ENCODE measurements at regions not wholly inside any gene's neighbourhood (a gene's known extent, or its start where the extent isn't known, plus 50 kb on each side); places are given as distances from the start of the nearest gene placed in this dataset.

DNA sequence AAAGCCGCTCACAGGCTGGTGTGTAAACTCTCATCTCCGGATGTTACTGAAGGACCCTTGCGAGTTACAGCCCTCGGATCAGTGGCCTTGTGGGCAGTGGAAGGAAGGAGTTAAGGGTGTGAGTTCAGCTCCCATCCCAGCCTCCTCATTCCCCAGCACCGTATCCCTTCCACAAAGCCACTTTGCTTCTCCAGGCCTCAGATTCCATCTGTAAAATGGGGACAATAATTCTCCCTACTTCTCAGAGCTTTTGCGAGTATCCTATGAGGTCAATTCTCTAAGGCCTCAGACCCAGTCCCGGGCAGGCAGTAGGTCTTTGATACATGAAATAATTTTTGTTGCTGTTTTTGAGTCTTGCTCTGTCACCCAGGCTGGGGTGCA lies 141.3 kb downstream of the C9orf50 start:
- peaks cover 0 to 6% of the 10 kb centered on the region in 2 donors for H3K9me3 ChIP-seq (ENCODE audit: control insufficient read depth in 2 of 2, low read length in 2 of 2)
- peak overlapping the region in 1 of 2 donors; percentile 29 for H3K9ac ChIP-seq (ENCODE audit: low read length in 2 of 2)
- H3K4me3 ChIP-seq (ENCODE audit: low read length in 2 of 2) = no peak overlapping the region
- peak overlapping the region; percentile 100 for H3K27ac ChIP-seq (ENCODE audit: low read length)
- no peaks in the 10 kb centered on the region for H3K36me3 ChIP-seq (ENCODE audit: control insufficient read depth in 2 of 2, insufficient read depth in 2 of 2, low read length in 2 of 2)
- H3K27me3 ChIP-seq (ENCODE audit: control insufficient read depth in 1 of 2, insufficient read depth in 2 of 2, low read length in 2 of 2) = no peaks in the 10 kb centered on the region
- peaks cover 48% of the 10 kb centered on the region for H3K4me1 ChIP-seq (ENCODE audit: control insufficient read depth, insufficient read depth, low read length)

DNA sequence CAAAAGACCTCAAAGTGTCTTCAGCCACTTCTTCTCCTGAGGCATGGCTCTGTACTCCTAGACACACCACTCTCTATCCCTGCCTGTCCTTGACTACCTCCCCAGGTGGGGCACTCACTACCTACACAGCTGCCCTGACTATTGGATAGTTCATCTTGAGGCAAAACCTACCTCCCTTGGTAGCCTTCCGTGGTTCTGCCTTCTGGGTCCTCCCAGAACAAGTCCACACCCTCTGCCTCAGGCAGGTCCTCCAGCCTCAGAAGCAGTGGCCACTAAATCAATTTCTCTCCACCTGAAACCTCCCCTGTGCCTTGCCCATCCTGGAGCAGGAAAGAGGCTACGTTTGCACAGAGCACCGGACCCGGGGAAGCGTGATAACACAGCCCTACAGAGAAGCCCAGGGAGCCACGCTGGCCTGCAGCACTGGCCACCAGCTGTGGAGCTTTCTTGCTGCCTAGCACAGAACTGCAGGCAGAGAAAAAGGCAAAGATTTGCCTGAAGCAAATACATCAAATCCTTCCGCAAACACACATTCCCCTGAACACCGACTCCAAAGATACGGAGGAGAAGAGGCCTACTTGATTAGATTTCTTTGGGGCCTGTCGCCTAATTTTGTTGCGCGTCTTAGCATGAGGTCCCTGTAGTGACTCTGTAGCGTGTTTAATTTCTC lies 141.8 kb downstream of the C9orf50 start:
- Histone ChIP-seq H3K9ac (ENCODE audit: low read length in 2 of 2) (no peak overlapping the region), H3K4me1 (ENCODE audit: control insufficient read depth, insufficient read depth, low read length) (peaks cover 49% of the 10 kb centered on the region)

DNA sequence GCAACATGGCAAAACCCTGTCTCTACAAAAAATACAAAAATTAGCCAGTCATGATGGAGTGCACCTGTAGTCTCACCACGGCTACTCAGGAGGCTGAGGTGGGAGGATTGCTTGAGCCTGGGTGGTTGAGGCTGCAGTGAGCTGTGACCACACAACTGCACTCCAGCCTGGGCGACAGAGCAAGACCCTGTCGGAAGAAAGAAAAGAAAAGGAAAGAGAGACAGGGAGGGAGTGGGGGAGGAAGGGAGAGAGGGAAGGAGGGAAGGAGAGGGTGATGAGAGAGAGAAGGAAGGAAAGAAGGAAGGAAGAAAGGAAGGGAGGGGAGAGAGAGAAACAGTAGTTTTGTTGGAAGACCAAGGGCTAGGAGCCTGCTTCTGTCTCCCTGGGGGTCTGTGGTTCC lies 142.4 kb downstream of the C9orf50 start:
- Histone ChIP-seq H3K9ac (ENCODE audit: low read length in 2 of 2) (no peak overlapping the region), H3K4me1 (ENCODE audit: control insufficient read depth, insufficient read depth, low read length) (peaks cover 49% of the 10 kb centered on the region), H3K4me3 (ENCODE audit: low read length in 2 of 2) (no peak overlapping the region), H3K36me3 (ENCODE audit: control insufficient read depth in 2 of 2, insufficient read depth in 2 of 2, low read length in 2 of 2) (no peaks in the 10 kb centered on the region), H3K27me3 (ENCODE audit: control insufficient read depth in 1 of 2, insufficient read depth in 2 of 2, low read length in 2 of 2) (no peaks in the 10 kb centered on the region), H3K27ac (ENCODE audit: low read length) (no peak overlapping the region), H3K9me3 (ENCODE audit: control insufficient read depth in 2 of 2, low read length in 2 of 2) (peaks cover 0 to 7% of the 10 kb centered on the region in 2 donors)

More for the DNA sequence above, 141.8 kb downstream of the C9orf50 start:
- peak overlapping the region; percentile 24 for H3K27ac ChIP-seq (ENCODE audit: low read length)
- H3K27me3 ChIP-seq (ENCODE audit: control insufficient read depth in 1 of 2, insufficient read depth in 2 of 2, low read length in 2 of 2) = no peaks in the 10 kb centered on the region
- peaks cover 0 to 7% of the 10 kb centered on the region in 2 donors for H3K9me3 ChIP-seq (ENCODE audit: control insufficient read depth in 2 of 2, low read length in 2 of 2)
- no peak overlapping the region for H3K4me3 ChIP-seq (ENCODE audit: low read length in 2 of 2)
- H3K36me3 ChIP-seq (ENCODE audit: control insufficient read depth in 2 of 2, insufficient read depth in 2 of 2, low read length in 2 of 2) = no peaks in the 10 kb centered on the region

DNA sequence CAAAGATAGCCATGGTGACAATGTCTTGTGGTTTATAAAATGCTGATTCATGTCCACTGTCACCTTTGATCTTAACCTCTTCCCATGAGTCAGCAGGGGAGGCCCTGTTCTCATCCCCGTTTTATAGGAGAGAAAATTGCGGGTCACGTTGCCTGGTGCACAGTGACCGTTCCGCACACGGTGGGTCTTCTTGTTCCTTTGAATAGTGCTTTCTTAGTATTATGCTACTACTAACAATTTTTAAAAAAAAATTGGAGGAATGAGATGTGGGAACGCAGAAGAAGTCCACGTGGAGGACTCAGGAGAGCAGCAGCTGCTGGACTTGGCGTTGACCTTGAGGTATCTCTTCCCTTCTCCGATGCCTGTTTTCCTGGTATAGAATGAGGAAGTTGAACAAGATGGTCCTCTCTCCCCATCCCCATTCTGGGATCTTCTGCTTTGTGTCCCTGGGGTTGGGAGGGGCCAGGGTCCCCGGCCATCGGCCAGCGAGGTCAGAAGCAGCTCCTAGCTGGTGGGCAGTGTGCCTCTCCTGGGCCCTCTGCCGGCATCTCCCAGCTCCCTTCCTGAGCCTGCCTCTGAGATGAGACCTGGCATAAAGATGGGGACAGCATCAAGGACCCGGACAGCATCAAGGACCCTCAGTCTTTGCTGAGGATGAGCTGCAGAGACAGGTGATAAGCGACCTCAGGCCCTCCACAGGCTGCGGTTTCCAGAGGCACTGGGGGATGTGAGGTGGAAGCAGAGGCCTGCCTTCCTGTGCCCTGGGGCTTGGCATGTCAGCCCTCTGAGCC lies 143.9 kb downstream of the C9orf50 start:
- Histone ChIP-seq H3K27me3 (ENCODE audit: control insufficient read depth in 1 of 2, insufficient read depth in 2 of 2, low read length in 2 of 2) (no peaks in the 10 kb centered on the region), H3K4me1 (ENCODE audit: control insufficient read depth, insufficient read depth, low read length) (peaks cover 42% of the 10 kb centered on the region), H3K9ac (ENCODE audit: low read length in 2 of 2) (no peak overlapping the region), H3K27ac (ENCODE audit: low read length) (no peak overlapping the region), H3K4me3 (ENCODE audit: low read length in 2 of 2) (no peak overlapping the region), H3K9me3 (ENCODE audit: control insufficient read depth in 2 of 2, low read length in 2 of 2) (peaks cover 0 to 7% of the 10 kb centered on the region in 2 donors), H3K36me3 (ENCODE audit: control insufficient read depth in 2 of 2, insufficient read depth in 2 of 2, low read length in 2 of 2) (no peaks in the 10 kb centered on the region)

DNA sequence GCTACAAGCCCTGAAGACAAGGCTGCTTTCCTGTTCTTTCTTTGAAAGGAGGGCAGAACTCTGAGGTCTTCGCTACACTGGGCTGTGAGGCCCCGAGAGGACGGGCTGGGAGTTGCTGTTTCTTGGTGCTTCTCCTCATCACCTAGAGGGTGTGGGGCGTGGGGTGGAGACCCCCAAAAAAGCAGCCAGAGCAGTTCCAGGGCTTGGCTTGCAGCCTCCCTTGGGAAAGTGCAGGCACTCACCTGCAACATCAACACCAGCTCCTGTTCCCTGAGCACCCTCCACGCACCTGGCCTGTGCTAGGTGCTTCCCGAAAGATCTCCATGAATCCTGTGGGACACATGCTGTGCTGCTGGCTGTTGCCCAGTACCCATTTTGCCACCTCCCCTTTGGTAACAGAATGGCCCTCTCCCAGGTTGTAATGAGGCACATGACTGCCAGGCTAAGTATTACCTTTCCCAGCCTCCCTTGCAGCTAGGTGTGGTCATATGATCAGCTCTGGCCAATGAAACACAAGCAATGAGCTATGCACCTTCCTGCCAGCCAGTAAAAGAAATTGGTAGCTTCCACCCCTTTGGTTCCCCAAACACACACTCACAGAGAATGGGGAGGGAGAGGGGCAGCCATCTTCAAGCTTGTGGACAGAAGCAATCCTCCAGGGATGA lies 146.0 kb downstream of the C9orf50 start:
- no peaks in the 10 kb centered on the region for H3K27me3 ChIP-seq (ENCODE audit: control insufficient read depth in 1 of 2, insufficient read depth in 2 of 2, low read length in 2 of 2)
- H3K9ac ChIP-seq (ENCODE audit: low read length in 2 of 2) = no peak overlapping the region
- H3K4me1 ChIP-seq (ENCODE audit: control insufficient read depth, insufficient read depth, low read length) = peaks cover 21% of the 10 kb centered on the region
- H3K9me3 ChIP-seq (ENCODE audit: control insufficient read depth in 2 of 2, low read length in 2 of 2) = peaks cover 0 to 7% of the 10 kb centered on the region in 2 donors
- no peak overlapping the region for H3K27ac ChIP-seq (ENCODE audit: low read length)
- no peaks in the 10 kb centered on the region for H3K36me3 ChIP-seq (ENCODE audit: control insufficient read depth in 2 of 2, insufficient read depth in 2 of 2, low read length in 2 of 2)
- no peak overlapping the region for H3K4me3 ChIP-seq (ENCODE audit: low read length in 2 of 2)

DNA sequence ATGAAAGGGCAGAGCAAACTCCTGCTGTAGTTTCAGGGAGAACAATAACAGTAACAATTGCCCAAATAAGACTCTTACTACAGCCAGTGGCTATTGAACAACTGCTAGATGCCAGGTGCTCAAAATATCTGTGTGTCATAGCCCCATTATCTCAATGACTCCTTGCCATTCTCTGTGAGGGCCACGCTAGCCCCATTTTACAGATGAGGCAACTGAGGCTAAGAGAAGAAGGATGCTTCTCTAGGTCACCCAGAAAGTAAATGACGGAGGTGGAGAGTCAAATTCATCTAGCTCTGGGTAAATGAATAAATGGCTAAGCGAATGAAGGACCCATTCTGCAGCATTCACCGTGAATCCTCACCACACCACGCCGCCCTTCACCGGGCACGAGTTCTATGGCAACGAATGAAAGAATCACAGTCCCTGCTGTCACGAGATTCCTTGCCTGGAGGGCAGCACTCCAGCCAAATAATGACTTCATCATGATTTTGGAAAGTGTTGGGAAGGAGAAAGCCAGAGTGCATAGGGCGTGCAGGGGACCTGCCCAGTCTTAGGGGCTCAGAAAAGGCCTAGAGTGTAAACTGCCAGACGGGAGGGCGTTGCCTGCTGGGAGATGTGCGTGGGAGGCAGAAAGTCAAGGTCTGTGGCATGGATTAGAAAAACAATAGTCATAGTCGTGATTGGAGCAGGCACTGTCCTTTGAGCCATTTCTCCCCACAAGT lies 147.2 kb downstream of the C9orf50 start:
- Histone ChIP-seq H3K9me3 (ENCODE audit: control insufficient read depth in 2 of 2, low read length in 2 of 2) (peaks cover 0 to 7% of the 10 kb centered on the region in 2 donors), H3K27me3 (ENCODE audit: control insufficient read depth in 1 of 2, insufficient read depth in 2 of 2, low read length in 2 of 2) (no peaks in the 10 kb centered on the region), H3K36me3 (ENCODE audit: control insufficient read depth in 2 of 2, insufficient read depth in 2 of 2, low read length in 2 of 2) (no peaks in the 10 kb centered on the region), H3K4me3 (ENCODE audit: low read length in 2 of 2) (no peak overlapping the region), H3K27ac (ENCODE audit: low read length) (peak overlapping the region; percentile 41), H3K9ac (ENCODE audit: low read length in 2 of 2) (no peak overlapping the region), H3K4me1 (ENCODE audit: control insufficient read depth, insufficient read depth, low read length) (peaks cover 14% of the 10 kb centered on the region)

DNA sequence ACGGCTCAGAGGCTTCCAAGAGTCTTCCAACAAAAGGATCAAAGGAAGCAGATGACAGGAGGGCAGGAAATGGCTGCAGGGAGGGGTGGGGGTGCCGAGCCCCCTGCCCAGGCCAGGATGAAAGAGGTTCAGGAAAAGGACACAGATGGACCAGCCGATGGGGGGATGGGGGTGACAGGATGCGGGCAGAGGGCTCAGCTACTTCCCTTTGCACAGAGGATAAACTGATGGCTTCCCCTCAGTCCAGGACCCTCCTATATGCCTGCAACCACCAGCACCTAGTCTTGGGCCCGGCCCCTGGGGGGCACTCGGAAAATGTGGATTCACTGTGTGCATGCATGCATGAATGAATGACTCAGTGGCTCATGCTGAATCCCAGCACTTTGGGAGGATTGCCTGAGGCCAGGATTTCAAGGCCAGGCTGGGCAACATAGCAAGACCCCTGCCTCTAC lies 148.2 kb downstream of the C9orf50 start:
- Histone ChIP-seq H3K4me3 (ENCODE audit: low read length in 2 of 2) (no peak overlapping the region), H3K36me3 (ENCODE audit: control insufficient read depth in 2 of 2, insufficient read depth in 2 of 2, low read length in 2 of 2) (no peaks in the 10 kb centered on the region), H3K27me3 (ENCODE audit: control insufficient read depth in 1 of 2, insufficient read depth in 2 of 2, low read length in 2 of 2) (no peaks in the 10 kb centered on the region), H3K4me1 (ENCODE audit: control insufficient read depth, insufficient read depth, low read length) (peaks cover 14% of the 10 kb centered on the region), H3K9ac (ENCODE audit: low read length in 2 of 2) (no peak overlapping the region), H3K27ac (ENCODE audit: low read length) (no peak overlapping the region), H3K9me3 (ENCODE audit: control insufficient read depth in 2 of 2, low read length in 2 of 2) (peaks cover 0 to 7% of the 10 kb centered on the region in 2 donors)

DNA sequence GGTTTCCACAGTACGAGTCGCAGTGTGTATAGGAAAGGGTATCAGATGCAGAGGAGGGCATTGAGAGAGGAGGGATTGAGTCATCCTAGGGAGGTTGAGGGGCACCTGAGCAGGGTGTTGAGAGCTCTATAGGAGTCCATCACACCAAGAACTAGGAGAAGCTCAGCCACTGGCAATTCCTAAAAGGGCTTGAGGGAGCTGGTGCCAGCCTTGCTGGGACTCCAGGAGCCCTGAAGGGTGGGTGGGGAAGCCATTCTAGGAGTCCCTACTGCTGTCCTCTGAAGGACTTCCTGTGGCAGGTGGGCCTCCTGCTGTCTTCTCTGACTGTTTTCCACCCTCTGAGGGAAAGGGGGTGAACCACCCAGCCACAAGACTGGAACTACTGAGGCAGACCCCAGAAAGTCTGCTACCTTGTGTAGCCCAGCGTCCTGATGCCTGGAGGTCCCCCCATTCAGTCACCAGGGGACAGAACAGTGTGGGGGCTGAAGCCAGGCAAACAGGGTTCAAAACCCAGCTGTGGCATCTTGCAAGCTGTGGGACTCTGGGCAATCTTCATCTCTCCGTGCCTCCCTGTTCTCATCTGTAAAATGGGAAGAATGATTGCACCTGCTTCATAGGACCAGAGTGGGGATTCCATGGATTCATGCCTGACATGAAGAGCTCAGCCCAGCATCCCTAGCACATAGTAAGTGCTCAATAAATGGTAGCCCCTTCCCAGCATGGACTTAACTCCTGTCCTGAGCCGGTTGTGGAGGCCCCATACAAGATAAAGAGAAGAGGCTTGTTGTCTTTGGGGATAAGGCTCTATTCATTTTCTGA lies 149.5 kb downstream of the C9orf50 start:
- H3K27ac ChIP-seq (ENCODE audit: low read length) = no peak overlapping the region
- H3K4me1 ChIP-seq (ENCODE audit: control insufficient read depth, insufficient read depth, low read length) = peaks cover 14% of the 10 kb centered on the region
- no peaks in the 10 kb centered on the region for H3K27me3 ChIP-seq (ENCODE audit: control insufficient read depth in 1 of 2, insufficient read depth in 2 of 2, low read length in 2 of 2)
- peaks cover 0 to 7% of the 10 kb centered on the region in 2 donors for H3K9me3 ChIP-seq (ENCODE audit: control insufficient read depth in 2 of 2, low read length in 2 of 2)
- no peak overlapping the region for H3K4me3 ChIP-seq (ENCODE audit: low read length in 2 of 2)
- no peaks in the 10 kb centered on the region for H3K36me3 ChIP-seq (ENCODE audit: control insufficient read depth in 2 of 2, insufficient read depth in 2 of 2, low read length in 2 of 2)
- no peak overlapping the region for H3K9ac ChIP-seq (ENCODE audit: low read length in 2 of 2)

DNA sequence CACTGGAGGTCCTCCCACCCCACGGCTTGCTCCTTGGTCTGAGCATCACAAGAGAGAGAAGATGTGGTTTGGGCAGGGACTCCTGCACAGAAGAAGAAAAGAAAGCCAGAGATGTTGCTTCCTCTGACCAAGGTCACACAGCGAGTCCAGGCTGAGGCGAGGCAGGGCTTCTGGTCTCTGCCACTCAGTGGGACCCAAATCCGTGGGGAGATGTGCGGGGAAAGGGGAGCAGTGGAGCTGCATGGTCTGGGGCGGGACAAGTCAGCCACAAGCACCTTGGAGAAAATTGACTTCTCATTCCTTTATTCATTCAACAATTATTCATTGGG lies 150.9 kb downstream of the C9orf50 start:
- no peaks in the 10 kb centered on the region for H3K36me3 ChIP-seq (ENCODE audit: control insufficient read depth in 2 of 2, insufficient read depth in 2 of 2, low read length in 2 of 2)
- no peak overlapping the region for H3K4me3 ChIP-seq (ENCODE audit: low read length in 2 of 2)
- no peak overlapping the region for H3K9ac ChIP-seq (ENCODE audit: low read length in 2 of 2)
- no peaks in the 10 kb centered on the region for H3K27me3 ChIP-seq (ENCODE audit: control insufficient read depth in 1 of 2, insufficient read depth in 2 of 2, low read length in 2 of 2)
- no peak overlapping the region for H3K27ac ChIP-seq (ENCODE audit: low read length)
- peaks cover 27% of the 10 kb centered on the region for H3K4me1 ChIP-seq (ENCODE audit: control insufficient read depth, insufficient read depth, low read length)
- peaks cover 0 to 5% of the 10 kb centered on the region in 2 donors for H3K9me3 ChIP-seq (ENCODE audit: control insufficient read depth in 2 of 2, low read length in 2 of 2)

Measured in stomach smooth muscle (tissue), 2 donors.